ENCODE measurements at regions not wholly inside any gene's neighbourhood (a gene's known extent, or its start where the extent isn't known, plus 50 kb on each side); places are given as distances from the start of the nearest gene placed in this dataset.

- DNase-seq = no peak
These were observed 315.0 kb downstream of the TNS1 start for GRCh38 chr2:217687771-217688170.

- no peak for DNase-seq
These were observed 317.6 kb downstream of the TNS1 start for GRCh38 chr2:217685255-217685605.

- DNase-seq = no peak
These were observed 318.2 kb downstream of the TNS1 start for GRCh38 chr2:217684431-217685254.

- DNase-seq = no peak
These were observed 319.5 kb downstream of the TNS1 start for GRCh38 chr2:217683106-217683870.

GRCh38 chr2:217681791-217682190 lies 321.0 kb downstream of the TNS1 start:
- no peak for DNase-seq

GRCh38 chr2:217680381-217680780 lies 322.4 kb downstream of the TNS1 start:
- no peak for DNase-seq

GRCh38 chr2:217673627-217674026 lies 329.2 kb downstream of the TNS1 start:
- no peak for DNase-seq

- no peak for DNase-seq
These were observed 330.3 kb downstream of the TNS1 start for GRCh38 chr2:217672472-217672871.

GRCh38 chr2:217671871-217672270 lies 330.9 kb downstream of the TNS1 start:
- DNase-seq = no peak

GRCh38 chr2:217671075-217671474 lies 331.7 kb downstream of the TNS1 start:
- no peak for DNase-seq

- no peak for DNase-seq
These were observed 333.0 kb downstream of the TNS1 start for GRCh38 chr2:217669831-217670230.

GRCh38 chr2:217667512-217667911 lies 335.3 kb downstream of the TNS1 start:
- no peak for DNase-seq

GRCh38 chr2:217667035-217667434 lies 335.8 kb downstream of the TNS1 start:
- no peak for DNase-seq

GRCh38 chr2:217666338-217666737 lies 336.5 kb downstream of the TNS1 start:
- no peak for DNase-seq

- no peak for DNase-seq
These were observed 338.0 kb downstream of the TNS1 start for GRCh38 chr2:217664761-217665160.

GRCh38 chr2:217662984-217663602 lies 339.7 kb downstream of the TNS1 start:
- DNase-seq = no peak

- no peak for DNase-seq
These were observed 341.4 kb downstream of the TNS1 start for GRCh38 chr2:217661378-217661777.

GRCh38 chr2:217660423-217660822 lies 342.4 kb downstream of the TNS1 start:
- no peak for DNase-seq

- no peak for DNase-seq
These were observed 344.0 kb downstream of the TNS1 start for GRCh38 chr2:217658806-217659205.

GRCh38 chr2:217657252-217657651 lies 345.5 kb downstream of the TNS1 start:
- no peak for DNase-seq

GRCh38 chr2:217656316-217656715 lies 346.5 kb downstream of the TNS1 start:
- no peak for DNase-seq

GRCh38 chr2:217655651-217656050 lies 347.1 kb downstream of the TNS1 start:
- DNase-seq = no peak

- DNase-seq = no peak
These were observed 348.6 kb downstream of the TNS1 start for GRCh38 chr2:217654168-217654567.
